Loucy (cell line): ENCODE measurements at regions not wholly inside any gene's neighbourhood (a gene's known extent, or its start where the extent isn't known, plus 50 kb on each side); places are given as distances from the start of the nearest gene placed in this dataset.
"Not testable (repeated sequence)": the region's sequence is repeated elsewhere in the genome, so short reads cannot be mapped to it uniquely, and the experiment has no call there.

Source experiments
- H2AFZ ChIP-seq: fragments of 200-600 bp; sonication (generic); 2 replicates; pipeline ENCODE4 v1.6.0; 2016; ENCODE audit warnings: antibody characterized with exemption, mild to moderate bottlenecking, low read length, moderate library complexity
- H3F3A ChIP-seq: fragments of 200-600 bp; 2 replicates; pipeline ENCODE4 v1.6.0; 2016; ENCODE audit warnings: antibody characterized with exemption, low read depth, mild to moderate bottlenecking
- H3K27me3 ChIP-seq: fragments of 200-600 bp; sonication (generic); 2 replicates; pipeline ENCODE4 v1.6.1; 2014; ENCODE audit warnings: low read length, mild to moderate bottlenecking; ENCODE audit not compliant: insufficient read depth, poor library complexity, severe bottlenecking
- H3K36me3 ChIP-seq: fragments of 200-600 bp; sonication (generic); 2 replicates; pipeline ENCODE4 v1.6.1; 2016; ENCODE audit warnings: low read length; ENCODE audit not compliant: insufficient read depth
- H3K4me1 ChIP-seq: fragments of 200-600 bp; sonication (generic); 2 replicates; pipeline ENCODE4 v1.5.1; 2014; ENCODE audit warnings: low read length, mild to moderate bottlenecking; ENCODE audit not compliant: insufficient read depth, poor library complexity, severe bottlenecking
- H3K4me2 ChIP-seq: fragments of 200-600 bp; sonication (generic); 2 replicates; pipeline ENCODE4 v1.6.0; 2014; ENCODE audit warnings: antibody characterized with exemption, low read length, low read depth, mild to moderate bottlenecking; ENCODE audit not compliant: poor library complexity, severe bottlenecking
- H3K4me3 ChIP-seq: fragments of 200-600 bp; sonication (generic); 2 replicates; pipeline ENCODE4 v1.5.1; 2014; ENCODE audit warnings: low read length, mild to moderate bottlenecking, mixed read lengths; ENCODE audit not compliant: poor library complexity, severe bottlenecking
- H3K79me2 ChIP-seq: fragments of 200-600 bp; sonication (generic); 2 replicates; pipeline ENCODE4 v1.6.1; 2014; ENCODE audit warnings: low read length; ENCODE audit not compliant: insufficient read depth
- H3K9ac ChIP-seq: fragments of 200-600 bp; sonication (generic); 2 replicates; pipeline ENCODE4 v1.6.0; 2014; ENCODE audit warnings: mild to moderate bottlenecking, low read depth, low read length, moderate library complexity; ENCODE audit not compliant: poor library complexity, severe bottlenecking
- H3K9me2 ChIP-seq: fragments of 200-600 bp; sonication (generic); replicated peaks from 2 replicates; pipeline ENCODE4 v1.6.1; 2016; ENCODE audit warnings: low read depth, low read length, mixed read lengths
- H3K9me3 ChIP-seq: fragments of 200-600 bp; sonication (generic); 2 replicates; pipeline ENCODE4 v1.6.1; 2014; ENCODE audit warnings: mild to moderate bottlenecking, antibody characterized with exemption, low read length, low read depth; ENCODE audit not compliant: insufficient read depth
- H4K20me1 ChIP-seq: fragments of 200-600 bp; sonication (generic); 2 replicates; pipeline ENCODE4 v1.6.0; 2014; ENCODE audit warnings: antibody characterized with exemption, low read length, mild to moderate bottlenecking; ENCODE audit not compliant: insufficient read depth, poor library complexity, severe bottlenecking
- EZH2phosphoT487 ChIP-seq: fragments of 200-600 bp; IDR thresholded peaks from 2 replicates; pipeline ENCODE4 v1.6.1; 2018; ENCODE audit warnings: antibody characterized with exemption, mild to moderate bottlenecking, moderate library complexity, borderline replicate concordance
- TF ChIP-seq, protein P1 (sequence below): fragments of 200-600 bp; sonication (generic); conservative IDR thresholded peaks from 2 replicates; pipeline ENCODE4 v1.5.1; 2014; ENCODE audit warnings: mild to moderate bottlenecking, antibody characterized with exemption, low read length

- Histone ChIP-seq H3K79me2 (no peaks in the 10 kb centered on the region), H3K4me2 (no peak overlapping the region), H3K4me1 (no peaks in the 10 kb centered on the region), H3K4me3 (no peak overlapping the region), H3K36me3 (no peaks in the 10 kb centered on the region), H4K20me1 (no peaks in the 10 kb centered on the region), H3K9me3 (no peaks in the 10 kb centered on the region), H3K9me2 (no peaks in the 10 kb centered on the region), H3K9ac (no peak overlapping the region), H3K27me3 (no peaks in the 10 kb centered on the region), H3F3A (no peaks in the 10 kb centered on the region), H2AFZ (no peak overlapping the region)
- no peak for TF ChIP-seq EZH2phosphoT487
- TF ChIP-seq, protein P1, sequence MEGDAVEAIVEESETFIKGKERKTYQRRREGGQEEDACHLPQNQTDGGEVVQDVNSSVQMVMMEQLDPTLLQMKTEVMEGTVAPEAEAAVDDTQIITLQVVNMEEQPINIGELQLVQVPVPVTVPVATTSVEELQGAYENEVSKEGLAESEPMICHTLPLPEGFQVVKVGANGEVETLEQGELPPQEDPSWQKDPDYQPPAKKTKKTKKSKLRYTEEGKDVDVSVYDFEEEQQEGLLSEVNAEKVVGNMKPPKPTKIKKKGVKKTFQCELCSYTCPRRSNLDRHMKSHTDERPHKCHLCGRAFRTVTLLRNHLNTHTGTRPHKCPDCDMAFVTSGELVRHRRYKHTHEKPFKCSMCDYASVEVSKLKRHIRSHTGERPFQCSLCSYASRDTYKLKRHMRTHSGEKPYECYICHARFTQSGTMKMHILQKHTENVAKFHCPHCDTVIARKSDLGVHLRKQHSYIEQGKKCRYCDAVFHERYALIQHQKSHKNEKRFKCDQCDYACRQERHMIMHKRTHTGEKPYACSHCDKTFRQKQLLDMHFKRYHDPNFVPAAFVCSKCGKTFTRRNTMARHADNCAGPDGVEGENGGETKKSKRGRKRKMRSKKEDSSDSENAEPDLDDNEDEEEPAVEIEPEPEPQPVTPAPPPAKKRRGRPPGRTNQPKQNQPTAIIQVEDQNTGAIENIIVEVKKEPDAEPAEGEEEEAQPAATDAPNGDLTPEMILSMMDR: no peak
Observed at GRCh38 chr12:87336814-87337336, 692.3 kb downstream of the C12orf50 start.

DNA sequence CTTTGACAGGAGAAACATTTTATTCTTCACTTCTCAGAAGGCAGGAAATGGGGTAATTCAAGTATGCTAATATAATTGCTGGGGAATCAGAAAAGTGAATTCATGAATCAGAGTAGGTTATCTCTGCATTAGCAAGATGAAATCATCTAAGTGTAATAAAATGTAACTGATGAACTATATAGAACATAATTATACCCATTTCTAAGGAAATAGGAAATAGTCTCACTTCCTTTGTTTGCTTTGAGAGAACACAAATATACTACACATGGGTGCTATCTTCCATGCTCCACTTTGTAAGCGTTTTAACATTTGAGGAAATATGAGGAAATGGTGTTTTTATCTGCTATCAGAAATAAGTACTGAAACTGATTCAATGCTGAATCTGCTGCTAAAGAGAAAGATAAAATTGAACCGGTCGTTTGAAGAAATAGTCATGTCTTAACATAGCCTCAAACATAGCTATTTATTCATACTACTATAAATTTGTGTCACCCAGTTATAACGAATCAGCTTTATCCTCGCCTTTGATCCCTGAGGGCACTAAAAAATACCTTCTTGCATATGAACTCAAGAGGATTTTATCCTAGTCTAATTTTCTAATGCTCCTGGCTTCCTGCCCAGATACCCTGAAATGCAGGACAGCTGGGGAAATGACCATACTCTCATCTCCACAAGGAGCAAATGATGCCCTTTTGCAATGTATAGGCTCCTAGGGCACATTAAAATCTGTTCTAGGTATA lies 696.0 kb downstream of the C12orf50 start:
- Histone ChIP-seq H3K4me3 (no peak overlapping the region), H3K9me3 (no peaks in the 10 kb centered on the region), H3K27me3 (no peaks in the 10 kb centered on the region), H3K79me2 (no peaks in the 10 kb centered on the region), H3K36me3 (no peaks in the 10 kb centered on the region), H2AFZ (no peak overlapping the region), H3K9ac (no peak overlapping the region), H3K4me2 (no peak overlapping the region), H3F3A (no peaks in the 10 kb centered on the region), H3K9me2 (no peaks in the 10 kb centered on the region), H4K20me1 (no peaks in the 10 kb centered on the region), H3K4me1 (no peaks in the 10 kb centered on the region)
- TF ChIP-seq, protein P1: no peak
- no peak for TF ChIP-seq EZH2phosphoT487

DNA sequence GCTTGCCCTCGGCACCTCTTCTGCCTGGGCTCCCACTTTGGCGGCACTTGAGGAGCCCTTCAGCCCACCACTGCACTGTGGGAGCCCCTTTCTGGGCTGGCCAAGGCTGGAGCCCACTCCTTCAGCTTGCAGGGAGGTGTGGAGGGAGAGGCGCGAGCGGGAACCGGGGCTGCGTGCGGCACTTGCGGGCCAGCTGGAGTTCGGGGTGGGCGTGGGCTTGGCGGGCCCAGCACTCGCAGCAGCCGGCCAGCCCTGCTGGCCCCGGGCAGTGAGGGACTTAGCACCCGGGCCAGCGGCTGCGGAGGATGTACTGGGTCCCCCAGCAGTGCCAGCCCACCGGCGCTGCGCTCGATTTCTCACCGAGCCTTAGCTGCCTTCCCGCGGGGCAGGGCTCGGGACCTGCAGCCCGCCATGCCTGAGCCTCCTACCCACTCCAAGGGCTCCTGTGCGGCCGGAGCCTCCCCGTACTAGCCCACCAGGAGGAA lies 699.1 kb downstream of the C12orf50 start:
- not testable (repeated sequence) for H2AFZ ChIP-seq, H3K79me2 ChIP-seq, H3K4me3 ChIP-seq, H3K27me3 ChIP-seq, H3K4me1 ChIP-seq, H3K9me3 ChIP-seq, H3K9ac ChIP-seq, H3K4me2 ChIP-seq, H4K20me1 ChIP-seq, H3K9me2 ChIP-seq, H3F3A ChIP-seq, H3K36me3 ChIP-seq
